ENCODE measurements at regions not wholly inside any gene's neighbourhood (a gene's known extent, or its start where the extent isn't known, plus 50 kb on each side); places are given as distances from the start of the nearest gene placed in this dataset.
A peak's percentile ranks its signal among the peaks of the same experiment; 100 is the strongest.
"Not testable (repeated sequence)": the region's sequence is repeated elsewhere in the genome, so short reads cannot be mapped to it uniquely, and the experiment has no call there.

- not testable (repeated sequence) for DNase-seq
Observed at GRCh38 chr17:20387549-20387948, 79.8 kb downstream of the LGALS9B start.

GRCh38 chr17:20381358-20382300 is 85.7 kb downstream of the LGALS9B start:
- peak; percentile 35 for DNase-seq

GRCh38 chr17:20380625-20381024 is 86.7 kb downstream of the LGALS9B start:
- DNase-seq = not testable (repeated sequence)

GRCh38 chr17:20379251-20379650 is 88.1 kb downstream of the LGALS9B start:
- DNase-seq = not testable (repeated sequence)

GRCh38 chr17:20376642-20377041 is 90.7 kb downstream of the LGALS9B start:
- not testable (repeated sequence) for DNase-seq

GRCh38 chr17:20375745-20376144 is 91.6 kb downstream of the LGALS9B start:
- DNase-seq = not testable (repeated sequence)

Measured in OCI-M1 (cell line).